Activated T-cell treated with anti-CD3 and anti-CD28 coated beads, Interleukin-2, amount 50 U/mL, for 24 hours (primary cell): ENCODE measurements at regions not wholly inside any gene's neighbourhood (a gene's known extent, or its start where the extent isn't known, plus 50 kb on each side); places are given as distances from the start of the nearest gene placed in this dataset.

Source experiments
- DNase-seq: peaks from one replicate; pipeline ENCODE4 v3.0.0-alpha.2; 2020
- H3K27ac Mint-ChIP-seq: 2 replicates; pipeline ENCODE4 v1.8.0; 2020; ENCODE audit warnings: mild to moderate bottlenecking, mixed read lengths
- H3K27me3 Mint-ChIP-seq: 2 replicates; pipeline ENCODE4 v1.8.0; 2020; ENCODE audit warnings: mixed read lengths
- H3K36me3 Mint-ChIP-seq: 2 replicates; pipeline ENCODE4 v1.8.0; 2020; ENCODE audit warnings: low read depth, mixed read lengths
- H3K4me1 Mint-ChIP-seq: 2 replicates; pipeline ENCODE4 v1.8.0; 2020; ENCODE audit warnings: low read depth, mixed read lengths
- H3K4me3 Mint-ChIP-seq: 2 replicates; pipeline ENCODE4 v1.8.0; 2020; ENCODE audit warnings: mild to moderate bottlenecking, moderate library complexity, mixed read lengths
- H3K9me3 Mint-ChIP-seq: 2 replicates; pipeline ENCODE4 v1.8.0; 2020; ENCODE audit warnings: mixed read lengths

- Mint-ChIP-seq H3K4me3 (no peak overlapping the region), H3K27ac (no peak overlapping the region)
Measured at GRCh38 chr21:24302400-24302799, 1304.9 kb downstream of the MRPL39 start.

GRCh38 chr21:24298040-24298439, 1309.2 kb downstream of the MRPL39 start:
- H3K4me1 Mint-ChIP-seq, result no peaks in the 10 kb centered on the region
- no peaks in the 10 kb centered on the region for H3K36me3 Mint-ChIP-seq
- H3K9me3 Mint-ChIP-seq, result no peaks in the 10 kb centered on the region
- no peaks in the 10 kb centered on the region for H3K27me3 Mint-ChIP-seq
- no peak for DNase-seq
- no peak overlapping the region for H3K27ac Mint-ChIP-seq
- H3K4me3 Mint-ChIP-seq, result no peak overlapping the region

More at GRCh38 chr21:24302400-24302799, 1304.9 kb downstream of the MRPL39 start:
- no peak for DNase-seq
- no peaks in the 10 kb centered on the region for H3K9me3 Mint-ChIP-seq
- no peaks in the 10 kb centered on the region for H3K27me3 Mint-ChIP-seq
- peaks cover 1% of the 10 kb centered on the region for H3K4me1 Mint-ChIP-seq
- no peaks in the 10 kb centered on the region for H3K36me3 Mint-ChIP-seq

GRCh38 chr21:24294171-24294570, 1313.1 kb downstream of the MRPL39 start:
- H3K4me1 Mint-ChIP-seq, result peaks cover 9% of the 10 kb centered on the region
- H3K27me3 Mint-ChIP-seq, result no peaks in the 10 kb centered on the region
- no peaks in the 10 kb centered on the region for H3K36me3 Mint-ChIP-seq
- no peak overlapping the region for H3K4me3 Mint-ChIP-seq
- H3K9me3 Mint-ChIP-seq, result no peaks in the 10 kb centered on the region
- no peak overlapping the region for H3K27ac Mint-ChIP-seq
- no peak for DNase-seq

- Mint-ChIP-seq H3K4me3 (peak overlapping the region; percentile 34), H3K4me1 (peaks cover 9% of the 10 kb centered on the region), H3K27ac (peak overlapping the region; percentile 50), H3K27me3 (no peaks in the 10 kb centered on the region), H3K9me3 (no peaks in the 10 kb centered on the region), H3K36me3 (no peaks in the 10 kb centered on the region)
- DNase-seq, result peak; percentile 32
Measured at GRCh38 chr21:24290151-24290833, 1317.0 kb downstream of the MRPL39 start.

- H3K27me3 Mint-ChIP-seq, result no peaks in the 10 kb centered on the region
- H3K9me3 Mint-ChIP-seq, result no peaks in the 10 kb centered on the region
- DNase-seq, result no peak
- no peaks in the 10 kb centered on the region for H3K36me3 Mint-ChIP-seq
- H3K27ac Mint-ChIP-seq, result no peak overlapping the region
- H3K4me3 Mint-ChIP-seq, result no peak overlapping the region
- peaks cover 9% of the 10 kb centered on the region for H3K4me1 Mint-ChIP-seq
Measured at GRCh38 chr21:24289539-24289938, 1317.7 kb downstream of the MRPL39 start.

GRCh38 chr21:24280596-24280995, 1326.7 kb downstream of the MRPL39 start:
- Mint-ChIP-seq H3K27ac (no peak overlapping the region), H3K27me3 (no peaks in the 10 kb centered on the region), H3K36me3 (no peaks in the 10 kb centered on the region), H3K9me3 (no peaks in the 10 kb centered on the region), H3K4me1 (no peaks in the 10 kb centered on the region), H3K4me3 (no peak overlapping the region)
- DNase-seq, result no peak

- no peaks in the 10 kb centered on the region for H3K36me3 Mint-ChIP-seq
Measured at GRCh38 chr21:24278711-24279110, 1328.6 kb downstream of the MRPL39 start.

GRCh38 chr21:24276204-24276603, 1331.1 kb downstream of the MRPL39 start:
- Mint-ChIP-seq H3K9me3 (no peaks in the 10 kb centered on the region), H3K27ac (no peak overlapping the region), H3K4me1 (no peaks in the 10 kb centered on the region)

More at GRCh38 chr21:24278711-24279110, 1328.6 kb downstream of the MRPL39 start:
- H3K4me1 Mint-ChIP-seq, result no peaks in the 10 kb centered on the region
- H3K27me3 Mint-ChIP-seq, result no peaks in the 10 kb centered on the region
- no peak overlapping the region for H3K4me3 Mint-ChIP-seq
- H3K27ac Mint-ChIP-seq, result no peak overlapping the region
- H3K9me3 Mint-ChIP-seq, result no peaks in the 10 kb centered on the region
- DNase-seq, result no peak

GRCh38 chr21:24275616-24276015, 1331.7 kb downstream of the MRPL39 start:
- Mint-ChIP-seq H3K36me3 (no peaks in the 10 kb centered on the region), H3K27ac (no peak overlapping the region), H3K27me3 (no peaks in the 10 kb centered on the region), H3K9me3 (no peaks in the 10 kb centered on the region), H3K4me1 (no peaks in the 10 kb centered on the region), H3K4me3 (no peak overlapping the region)
- DNase-seq, result no peak

More at GRCh38 chr21:24276204-24276603, 1331.1 kb downstream of the MRPL39 start:
- Mint-ChIP-seq H3K36me3 (no peaks in the 10 kb centered on the region), H3K27me3 (no peaks in the 10 kb centered on the region), H3K4me3 (no peak overlapping the region)
- DNase-seq, result no peak

- Mint-ChIP-seq H3K27me3 (no peaks in the 10 kb centered on the region), H3K4me3 (no peak overlapping the region), H3K36me3 (no peaks in the 10 kb centered on the region), H3K4me1 (no peaks in the 10 kb centered on the region), H3K27ac (no peak overlapping the region), H3K9me3 (no peaks in the 10 kb centered on the region)
- no peak for DNase-seq
Measured at GRCh38 chr21:24272521-24272938, 1334.8 kb downstream of the MRPL39 start.

GRCh38 chr21:24265987-24266386, 1341.3 kb downstream of the MRPL39 start:
- Mint-ChIP-seq H3K9me3 (no peaks in the 10 kb centered on the region), H3K4me3 (no peak overlapping the region), H3K36me3 (no peaks in the 10 kb centered on the region), H3K27ac (no peak overlapping the region), H3K27me3 (no peaks in the 10 kb centered on the region), H3K4me1 (no peaks in the 10 kb centered on the region)
- no peak for DNase-seq

- Mint-ChIP-seq H3K4me3 (no peak overlapping the region), H3K27ac (no peak overlapping the region), H3K36me3 (no peaks in the 10 kb centered on the region), H3K9me3 (peaks cover 3% of the 10 kb centered on the region), H3K4me1 (peaks cover 1% of the 10 kb centered on the region), H3K27me3 (no peaks in the 10 kb centered on the region)
- DNase-seq, result no peak
Measured at GRCh38 chr21:24260751-24261150, 1346.5 kb downstream of the MRPL39 start.

GRCh38 chr21:24259241-24259640, 1348.0 kb downstream of the MRPL39 start:
- Mint-ChIP-seq H3K9me3 (peaks cover 3% of the 10 kb centered on the region), H3K36me3 (no peaks in the 10 kb centered on the region), H3K27me3 (no peaks in the 10 kb centered on the region), H3K27ac (no peak overlapping the region), H3K4me3 (no peak overlapping the region), H3K4me1 (peaks cover 1% of the 10 kb centered on the region)
- DNase-seq, result no peak

- no peak for DNase-seq
- no peaks in the 10 kb centered on the region for H3K27me3 Mint-ChIP-seq
- H3K36me3 Mint-ChIP-seq, result no peaks in the 10 kb centered on the region
- peaks cover 1% of the 10 kb centered on the region for H3K4me1 Mint-ChIP-seq
- H3K4me3 Mint-ChIP-seq, result no peak overlapping the region
- no peak overlapping the region for H3K27ac Mint-ChIP-seq
- peaks cover 3% of the 10 kb centered on the region for H3K9me3 Mint-ChIP-seq
Measured at GRCh38 chr21:24255591-24255990, 1351.7 kb downstream of the MRPL39 start.

GRCh38 chr21:24225431-24225830, 1381.8 kb downstream of the MRPL39 start:
- H3K4me3 Mint-ChIP-seq, result no peak overlapping the region
- H3K27me3 Mint-ChIP-seq, result no peaks in the 10 kb centered on the region
- peaks cover 2% of the 10 kb centered on the region for H3K9me3 Mint-ChIP-seq
- no peaks in the 10 kb centered on the region for H3K4me1 Mint-ChIP-seq
- no peak overlapping the region for H3K27ac Mint-ChIP-seq
- H3K36me3 Mint-ChIP-seq, result no peaks in the 10 kb centered on the region
- DNase-seq, result no peak

GRCh38 chr21:24224422-24224821, 1382.9 kb downstream of the MRPL39 start:
- Mint-ChIP-seq H3K36me3 (no peaks in the 10 kb centered on the region), H3K9me3 (peaks cover 2% of the 10 kb centered on the region), H3K4me3 (no peak overlapping the region), H3K4me1 (no peaks in the 10 kb centered on the region), H3K27me3 (no peaks in the 10 kb centered on the region), H3K27ac (no peak overlapping the region)
- no peak for DNase-seq
